ENCODE measurements at regions not wholly inside any gene's neighbourhood (a gene's known extent, or its start where the extent isn't known, plus 50 kb on each side); places are given as distances from the start of the nearest gene placed in this dataset.

DNA sequence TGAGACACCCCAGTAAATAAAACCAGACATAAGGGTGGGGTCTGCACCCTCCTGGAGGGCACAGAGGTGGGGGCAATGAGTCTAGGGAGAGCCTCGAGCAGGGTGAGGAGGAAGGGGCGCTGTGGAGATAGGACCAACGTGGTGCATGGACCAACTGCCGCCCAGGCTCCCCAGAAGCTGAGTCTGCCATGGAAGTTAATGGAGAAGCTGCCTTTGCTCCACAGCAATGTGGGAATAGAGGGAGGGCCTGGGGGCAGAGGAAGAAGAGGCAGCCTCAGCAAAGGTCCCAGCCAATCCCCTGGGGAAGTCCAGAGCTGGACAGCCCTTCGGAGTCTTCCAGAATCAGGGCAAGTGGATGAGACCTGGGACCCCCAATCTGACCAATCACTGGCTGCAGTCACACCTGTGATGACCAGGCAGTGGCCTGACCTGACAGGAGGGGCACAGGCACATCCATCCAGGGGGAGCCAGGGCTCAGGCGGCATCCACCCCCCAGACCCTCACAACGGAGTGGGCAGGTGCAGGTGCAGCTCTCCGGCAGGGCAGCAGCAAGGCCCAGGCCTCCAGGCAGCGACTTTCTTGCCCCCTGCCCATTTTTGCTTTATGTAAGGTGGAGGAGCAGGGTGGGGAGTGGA lies 242.2 kb upstream of the PPP2R2D start:
- TF ChIP-seq, protein P1, sequence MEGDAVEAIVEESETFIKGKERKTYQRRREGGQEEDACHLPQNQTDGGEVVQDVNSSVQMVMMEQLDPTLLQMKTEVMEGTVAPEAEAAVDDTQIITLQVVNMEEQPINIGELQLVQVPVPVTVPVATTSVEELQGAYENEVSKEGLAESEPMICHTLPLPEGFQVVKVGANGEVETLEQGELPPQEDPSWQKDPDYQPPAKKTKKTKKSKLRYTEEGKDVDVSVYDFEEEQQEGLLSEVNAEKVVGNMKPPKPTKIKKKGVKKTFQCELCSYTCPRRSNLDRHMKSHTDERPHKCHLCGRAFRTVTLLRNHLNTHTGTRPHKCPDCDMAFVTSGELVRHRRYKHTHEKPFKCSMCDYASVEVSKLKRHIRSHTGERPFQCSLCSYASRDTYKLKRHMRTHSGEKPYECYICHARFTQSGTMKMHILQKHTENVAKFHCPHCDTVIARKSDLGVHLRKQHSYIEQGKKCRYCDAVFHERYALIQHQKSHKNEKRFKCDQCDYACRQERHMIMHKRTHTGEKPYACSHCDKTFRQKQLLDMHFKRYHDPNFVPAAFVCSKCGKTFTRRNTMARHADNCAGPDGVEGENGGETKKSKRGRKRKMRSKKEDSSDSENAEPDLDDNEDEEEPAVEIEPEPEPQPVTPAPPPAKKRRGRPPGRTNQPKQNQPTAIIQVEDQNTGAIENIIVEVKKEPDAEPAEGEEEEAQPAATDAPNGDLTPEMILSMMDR (IDR thresholded peaks at IDR 0.05; ENCODE audit: low read depth, low read length, poor library complexity, severe bottlenecking), result no peak
- TF ChIP-seq EZH2phosphoT487 (IDR thresholded peaks at IDR 0.05; ENCODE audit: borderline replicate concordance, low read length), result no peak

All from DOHH2 (cell line).